Activated CD8-positive, alpha-beta T cell treated with anti-CD3 and anti-CD28 coated beads for 36 hours (primary cell): ENCODE measurements at regions not wholly inside any gene's neighbourhood (a gene's known extent, or its start where the extent isn't known, plus 50 kb on each side); places are given as distances from the start of the nearest gene placed in this dataset.

Experiments used
- ATAC-seq: fragments of 200-7000 bp; cut with Tn5 transposase; one replicate; pipeline ENCODE4 v1.10.0; 2021; ENCODE audit warnings: mild to moderate bottlenecking, moderate library complexity
- CTCF ChIA-PET: fragments of 350-600 bp; sonication (Branson Sonifier 250); formaldehyde crosslinking; loops from one replicate; lab custom pipeline; 2021; ENCODE audit warnings: antibody characterized with exemption; lab: Charles Lee
- POLR2A ChIA-PET: fragments of 350-600 bp; sonication (Branson Sonifier 250); formaldehyde crosslinking; loops from one replicate; lab custom pipeline; 2021; ENCODE audit warnings: antibody characterized with exemption; lab: Charles Lee
- DNase-seq: peaks from one replicate; pipeline ENCODE4 v3.0.0-alpha.2; 2020
- H3K27ac Mint-ChIP-seq: one replicate; pipeline ENCODE4 v1.8.0; 2021; ENCODE audit warnings: mild to moderate bottlenecking, mixed read lengths
- H3K27me3 Mint-ChIP-seq: one replicate; pipeline ENCODE4 v1.8.0; 2021; ENCODE audit warnings: mixed read lengths
- H3K36me3 Mint-ChIP-seq: one replicate; pipeline ENCODE4 v1.8.0; 2021; ENCODE audit warnings: low read depth, mixed read lengths
- H3K4me1 Mint-ChIP-seq: one replicate; pipeline ENCODE4 v1.8.0; 2021; ENCODE audit warnings: low read depth, mixed read lengths
- H3K4me3 Mint-ChIP-seq: one replicate; pipeline ENCODE4 v1.8.0; 2021; ENCODE audit warnings: mild to moderate bottlenecking, moderate library complexity, mixed read lengths
- H3K9me3 Mint-ChIP-seq: one replicate; pipeline ENCODE4 v1.8.0; 2021; ENCODE audit warnings: mixed read lengths
- intact Hi-C: fragments of 100-400 bp; cut with micrococcal nuclease; formaldehyde crosslinking; loops from one replicate; pipeline ENCODE4 v1.10.0; 2022
- TF ChIP-seq, protein P1 (sequence below): fragments of 200-600 bp; IDR thresholded peaks from one replicate; pipeline ENCODE4 v1.8.0; 2022; ENCODE audit warnings: antibody characterized with exemption, mild to moderate bottlenecking

DNA sequence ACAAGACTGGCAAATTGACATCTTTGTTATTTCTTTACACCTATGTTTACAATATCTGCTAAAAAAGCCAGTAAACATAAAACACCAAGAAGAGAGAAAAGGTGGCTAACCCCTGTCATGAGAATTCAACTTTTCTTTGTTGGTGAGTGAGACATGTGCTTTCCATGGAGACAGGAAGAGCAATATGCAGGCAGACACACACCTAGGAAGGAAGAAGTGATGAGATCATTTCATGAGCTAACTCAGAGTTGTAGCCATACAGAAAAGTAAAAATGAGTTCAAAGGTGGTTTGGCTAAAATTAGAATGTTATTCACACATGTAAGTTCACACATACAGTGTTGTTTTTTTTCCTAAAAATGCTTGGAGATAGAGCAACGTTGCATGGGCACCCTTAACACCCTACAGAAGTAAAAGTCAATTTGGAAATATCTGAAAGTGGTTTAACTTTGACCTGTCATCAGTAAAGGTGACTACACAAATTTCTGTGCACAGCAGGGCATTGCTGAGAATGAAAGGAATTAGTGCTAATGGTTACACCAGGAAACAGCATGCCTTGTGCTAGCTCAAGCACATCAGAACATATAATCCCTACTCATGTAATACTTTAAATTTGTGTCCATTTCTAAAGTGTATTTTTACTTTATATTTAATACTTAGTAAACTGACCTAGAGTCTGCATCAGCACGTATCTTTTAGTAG, 557.6 kb downstream of the CBLN2 start:
- DNase-seq: no peak
- Mint-ChIP-seq H3K4me1 (no peaks in the 10 kb centered on the region), H3K36me3 (no peaks in the 10 kb centered on the region), H3K9me3 (peaks cover 15% of the 10 kb centered on the region), H3K27ac (no peak overlapping the region), H3K4me3 (no peak overlapping the region), H3K27me3 (no peaks in the 10 kb centered on the region)
- ChIA-PET CTCF (no interaction called here), POLR2A (interaction anchor here (1.2 kb wide), 1 partner anchor 23 kb away, joined by 3 read pairs; no protein-coding TSS in a partner anchor)
- ATAC-seq: no peak
- intact Hi-C loops: no loop called here
- TF ChIP-seq, protein P1, sequence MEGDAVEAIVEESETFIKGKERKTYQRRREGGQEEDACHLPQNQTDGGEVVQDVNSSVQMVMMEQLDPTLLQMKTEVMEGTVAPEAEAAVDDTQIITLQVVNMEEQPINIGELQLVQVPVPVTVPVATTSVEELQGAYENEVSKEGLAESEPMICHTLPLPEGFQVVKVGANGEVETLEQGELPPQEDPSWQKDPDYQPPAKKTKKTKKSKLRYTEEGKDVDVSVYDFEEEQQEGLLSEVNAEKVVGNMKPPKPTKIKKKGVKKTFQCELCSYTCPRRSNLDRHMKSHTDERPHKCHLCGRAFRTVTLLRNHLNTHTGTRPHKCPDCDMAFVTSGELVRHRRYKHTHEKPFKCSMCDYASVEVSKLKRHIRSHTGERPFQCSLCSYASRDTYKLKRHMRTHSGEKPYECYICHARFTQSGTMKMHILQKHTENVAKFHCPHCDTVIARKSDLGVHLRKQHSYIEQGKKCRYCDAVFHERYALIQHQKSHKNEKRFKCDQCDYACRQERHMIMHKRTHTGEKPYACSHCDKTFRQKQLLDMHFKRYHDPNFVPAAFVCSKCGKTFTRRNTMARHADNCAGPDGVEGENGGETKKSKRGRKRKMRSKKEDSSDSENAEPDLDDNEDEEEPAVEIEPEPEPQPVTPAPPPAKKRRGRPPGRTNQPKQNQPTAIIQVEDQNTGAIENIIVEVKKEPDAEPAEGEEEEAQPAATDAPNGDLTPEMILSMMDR: no peak

DNA sequence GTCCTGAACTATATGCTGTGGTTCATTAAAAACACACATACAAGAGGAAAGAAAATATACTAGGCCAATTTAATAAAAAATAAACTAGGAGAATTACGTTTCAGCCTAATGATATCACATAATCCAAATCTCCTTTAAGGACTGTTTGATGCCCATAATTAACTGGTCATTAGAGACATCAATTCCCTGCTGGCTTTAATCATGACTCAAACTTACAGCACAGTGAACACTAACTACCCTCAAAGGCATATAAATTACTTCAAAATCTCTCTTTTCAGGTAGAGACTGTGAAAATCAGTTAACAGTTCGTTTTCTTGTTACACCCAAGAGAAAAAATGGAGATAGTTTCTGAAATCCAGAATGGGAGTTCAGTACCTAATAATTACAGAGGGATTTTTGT, 567.4 kb downstream of the CBLN2 start:
- DNase-seq (no peak), ATAC-seq (no peak)
- POLR2A ChIA-PET: no interaction called here
- no peaks in the 10 kb centered on the region for H3K36me3 Mint-ChIP-seq
- no peak overlapping the region for H3K4me3 Mint-ChIP-seq
- intact Hi-C loops: no loop called here
- H3K4me1 Mint-ChIP-seq: no peaks in the 10 kb centered on the region
- H3K9me3 Mint-ChIP-seq: peaks cover 5% of the 10 kb centered on the region
- no peak overlapping the region for H3K27ac Mint-ChIP-seq
- CTCF ChIA-PET: no interaction called here
- TF ChIP-seq, protein P1: no peak
- H3K27me3 Mint-ChIP-seq: no peaks in the 10 kb centered on the region

DNA sequence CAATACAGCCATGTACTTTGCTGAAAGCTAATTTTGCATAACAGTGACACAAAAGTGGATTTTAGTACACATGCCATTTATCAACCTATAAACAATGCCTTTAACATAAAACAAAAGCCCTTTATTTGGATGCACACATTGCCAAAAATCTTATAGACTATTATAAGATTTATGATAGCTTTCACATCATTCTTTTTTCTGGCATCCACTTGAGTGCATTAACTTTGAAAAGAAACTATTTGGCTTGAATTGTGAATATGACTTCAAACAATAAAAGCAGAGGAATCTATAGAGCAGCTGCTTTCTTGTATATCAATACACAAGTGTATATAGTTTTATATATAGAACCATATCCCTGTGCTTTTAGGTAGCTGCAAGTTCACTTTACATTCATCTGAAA, 577.4 kb downstream of the CBLN2 start:
- H3K4me3 Mint-ChIP-seq: no peak overlapping the region
- H3K9me3 Mint-ChIP-seq: peaks cover 4% of the 10 kb centered on the region
- ChIA-PET CTCF (no interaction called here), POLR2A (no interaction called here)
- no peak for DNase-seq
- no peak for ATAC-seq
- intact Hi-C loops: no loop called here
- no peaks in the 10 kb centered on the region for H3K27me3 Mint-ChIP-seq
- TF ChIP-seq, protein P1: no peak
- H3K27ac Mint-ChIP-seq: no peak overlapping the region
- no peaks in the 10 kb centered on the region for H3K4me1 Mint-ChIP-seq
- H3K36me3 Mint-ChIP-seq: no peaks in the 10 kb centered on the region

DNA sequence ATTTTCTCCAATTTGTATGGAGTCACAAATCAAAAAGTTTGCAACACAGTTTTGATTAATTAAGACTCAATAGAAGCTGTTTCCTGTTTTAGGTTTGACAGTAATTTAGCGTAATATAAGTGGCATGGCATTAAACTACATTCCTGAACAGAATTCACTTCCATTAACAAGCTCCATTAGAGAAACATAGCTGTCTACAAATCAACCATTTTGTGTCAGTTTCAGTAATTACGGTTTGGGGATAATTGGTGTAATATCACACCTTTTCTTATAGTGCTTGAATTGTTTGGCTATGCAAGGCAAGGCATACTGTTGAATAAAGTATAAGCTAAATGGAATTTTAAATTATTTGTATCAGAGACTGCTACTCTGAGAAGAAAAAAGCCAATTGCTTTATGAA, 585.5 kb downstream of the CBLN2 start:
- Mint-ChIP-seq H3K27me3 (no peaks in the 10 kb centered on the region), H3K4me1 (no peaks in the 10 kb centered on the region), H3K27ac (no peak overlapping the region), H3K36me3 (no peaks in the 10 kb centered on the region), H3K4me3 (no peak overlapping the region), H3K9me3 (peaks cover 2% of the 10 kb centered on the region)
- intact Hi-C loops: no loop called here
- TF ChIP-seq, protein P1: no peak
- ChIA-PET CTCF (no interaction called here), POLR2A (no interaction called here)
- DNase-seq (no peak), ATAC-seq (no peak)

DNA sequence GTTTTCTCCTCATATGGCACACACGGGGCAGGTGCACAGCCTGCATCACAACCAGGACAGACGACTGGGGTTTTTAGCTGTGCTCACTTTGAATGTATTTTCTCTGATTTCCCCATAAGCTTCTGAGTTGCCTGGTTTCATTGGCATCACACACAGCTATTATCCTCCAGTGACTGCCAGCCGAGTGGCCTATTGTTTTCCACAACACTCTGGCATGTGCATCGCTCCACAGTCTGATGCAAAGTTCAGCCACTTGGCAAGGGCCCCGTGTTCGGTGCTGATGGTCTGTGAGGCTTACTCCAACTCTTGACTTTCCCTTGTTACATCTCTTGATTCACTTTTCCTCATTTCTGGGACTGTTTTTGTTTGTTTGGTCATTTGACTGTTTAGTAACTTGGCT, 593.1 kb downstream of the CBLN2 start:
- Mint-ChIP-seq H3K27ac (no peak overlapping the region), H3K4me3 (no peak overlapping the region), H3K4me1 (no peaks in the 10 kb centered on the region), H3K9me3 (no peaks in the 10 kb centered on the region), H3K27me3 (no peaks in the 10 kb centered on the region), H3K36me3 (no peaks in the 10 kb centered on the region)
- ChIA-PET CTCF (no interaction called here), POLR2A (no interaction called here)
- ATAC-seq (no peak), DNase-seq (no peak)
- intact Hi-C loops: no loop called here
- TF ChIP-seq, protein P1: no peak
